ENCODE measurements at regions not wholly inside any gene's neighbourhood (a gene's known extent, or its start where the extent isn't known, plus 50 kb on each side); places are given as distances from the start of the nearest gene placed in this dataset.
"Not testable (repeated sequence)": the region's sequence is repeated elsewhere in the genome, so short reads cannot be mapped to it uniquely, and the experiment has no call there.

GRCh38 chr20:57828696-57829095 is 118.9 kb upstream of the PMEPA1 start:
- no peak for DNase-seq

GRCh38 chr20:57826666-57827287 is 117.0 kb upstream of the PMEPA1 start:
- no peak for DNase-seq

GRCh38 chr20:57824909-57825308 is 115.1 kb upstream of the PMEPA1 start:
- no peak for DNase-seq

- no peak for DNase-seq
Measured at GRCh38 chr20:57821935-57822334, 112.1 kb upstream of the PMEPA1 start.

GRCh38 chr20:57819691-57820380 is 110.0 kb upstream of the PMEPA1 start:
- DNase-seq, result no peak

- DNase-seq, result no peak
Measured at GRCh38 chr20:57819291-57819690, 109.5 kb upstream of the PMEPA1 start.

- DNase-seq, result no peak
Measured at GRCh38 chr20:57818418-57819181, 108.8 kb upstream of the PMEPA1 start.

- no peak for DNase-seq
Measured at GRCh38 chr20:57815405-57815804, 105.6 kb upstream of the PMEPA1 start.

GRCh38 chr20:57814529-57814928 is 104.7 kb upstream of the PMEPA1 start:
- no peak for DNase-seq

- no peak for DNase-seq
Measured at GRCh38 chr20:57813509-57814269, 103.9 kb upstream of the PMEPA1 start.

GRCh38 chr20:57812632-57813031 is 102.8 kb upstream of the PMEPA1 start:
- not testable (repeated sequence) for DNase-seq

GRCh38 chr20:57811374-57812020 is 101.7 kb upstream of the PMEPA1 start:
- no peak for DNase-seq

- no peak for DNase-seq
Measured at GRCh38 chr20:57810511-57811373, 100.9 kb upstream of the PMEPA1 start.

- no peak for DNase-seq
Measured at GRCh38 chr20:57809661-57810172, 99.9 kb upstream of the PMEPA1 start.

GRCh38 chr20:57809149-57809548 is 99.3 kb upstream of the PMEPA1 start:
- DNase-seq, result no peak

- no peak for DNase-seq
Measured at GRCh38 chr20:57808264-57809070, 98.7 kb upstream of the PMEPA1 start.

GRCh38 chr20:57807401-57808263 is 97.8 kb upstream of the PMEPA1 start:
- DNase-seq, result no peak

GRCh38 chr20:57806975-57807374 is 97.2 kb upstream of the PMEPA1 start:
- no peak for DNase-seq

GRCh38 chr20:57806476-57806875 is 96.7 kb upstream of the PMEPA1 start:
- no peak for DNase-seq

All from renal pelvis (tissue), 1 donor.